ENCODE measurements at regions not wholly inside any gene's neighbourhood (a gene's known extent, or its start where the extent isn't known, plus 50 kb on each side); places are given as distances from the start of the nearest gene placed in this dataset.
"Not testable (repeated sequence)": the region's sequence is repeated elsewhere in the genome, so short reads cannot be mapped to it uniquely, and the experiment has no call there.

- not testable (repeated sequence) for DNase-seq
These were observed 70.7 kb upstream of the NCAM2 start for GRCh38 chr21:20927555-20927954.

GRCh38 chr21:20942523-20942922 is 55.7 kb upstream of the NCAM2 start:
- DNase-seq = no peak

GRCh38 chr21:20943561-20943997 is 54.6 kb upstream of the NCAM2 start:
- no peak for DNase-seq

- DNase-seq = no peak
These were observed 54.1 kb upstream of the NCAM2 start for GRCh38 chr21:20944139-20944538.

- no peak for DNase-seq
These were observed 51.5 kb upstream of the NCAM2 start for GRCh38 chr21:20946701-20947100.
